BLaER1 (cell line): ENCODE measurements at regions not wholly inside any gene's neighbourhood (a gene's known extent, or its start where the extent isn't known, plus 50 kb on each side); places are given as distances from the start of the nearest gene placed in this dataset.
A peak's percentile ranks its signal among the peaks of the same experiment; 100 is the strongest.
"Not testable (repeated sequence)": the region's sequence is repeated elsewhere in the genome, so short reads cannot be mapped to it uniquely, and the experiment has no call there.

Source experiments
- H3K27ac ChIP-seq: shearing (Covaris generic); formaldehyde crosslinking; 2 replicates; pipeline ENCODE4 v1.8.1; 2022
- H3K27me3 ChIP-seq: shearing (Covaris generic); formaldehyde crosslinking; 2 replicates; pipeline ENCODE4 v1.8.1; 2022
- H3K36me3 ChIP-seq: shearing (Covaris generic); formaldehyde crosslinking; 2 replicates; pipeline ENCODE4 v1.8.1; 2022
- H3K4me1 ChIP-seq: shearing (Covaris generic); formaldehyde crosslinking; 2 replicates; pipeline ENCODE4 v1.8.1; 2022
- H3K4me2 ChIP-seq: shearing (Covaris generic); formaldehyde crosslinking; 2 replicates; pipeline ENCODE4 v1.8.1; 2022
- H3K4me3 ChIP-seq: shearing (Covaris generic); formaldehyde crosslinking; 2 replicates; pipeline ENCODE4 v1.8.1; 2022
- H3K9ac ChIP-seq: shearing (Covaris generic); formaldehyde crosslinking; 2 replicates; pipeline ENCODE4 v1.8.1; 2022
- H3K9me3 ChIP-seq: shearing (Covaris generic); formaldehyde crosslinking; 2 replicates; pipeline ENCODE4 v1.8.1; 2022
- H4K20me1 ChIP-seq: shearing (Covaris generic); formaldehyde crosslinking; 2 replicates; pipeline ENCODE4 v1.8.1; 2022
- Cebpa-rat ChIP-seq: shearing (Covaris generic); IDR thresholded peaks from 2 replicates; pipeline ENCODE4 v1.8.1; 2022

DNA sequence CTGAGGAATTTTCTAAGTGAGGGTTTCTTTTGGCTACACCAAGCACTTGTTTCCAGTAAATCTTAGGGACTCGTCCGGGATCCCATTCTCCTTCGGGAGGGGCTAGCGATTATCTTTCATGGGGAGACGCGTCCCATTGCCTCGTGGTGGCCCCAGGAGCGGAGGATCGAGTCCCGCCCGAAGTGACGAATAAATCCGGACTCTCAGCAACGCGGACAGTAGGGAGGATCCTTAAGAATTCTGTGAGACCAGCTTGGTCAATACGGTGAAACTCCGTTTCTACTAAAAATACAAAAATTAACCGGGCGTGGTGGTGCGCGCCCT is 69.1 kb upstream of the PRSS16 start:
- no peak for TF ChIP-seq Cebpa-rat
- H4K20me1 ChIP-seq = no peaks in the 10 kb centered on the region
- H3K9me3 ChIP-seq = peaks cover 42% of the 10 kb centered on the region
- H3K27me3 ChIP-seq = no peaks in the 10 kb centered on the region
- peaks cover 2% of the 10 kb centered on the region; the same call in 1 of the 2 replicates for H3K36me3 ChIP-seq
- H3K4me1 ChIP-seq = peaks cover 20% of the 10 kb centered on the region
- peak overlapping the region; percentile 97 for H3K27ac ChIP-seq
- H3K4me2 ChIP-seq = peak overlapping the region; percentile 81
- H3K4me3 ChIP-seq = peak overlapping the region; percentile 98
- peak overlapping the region; percentile 98 for H3K9ac ChIP-seq

- peaks cover 6% of the 10 kb centered on the region; the same call in 1 of the 2 replicates for H3K36me3 ChIP-seq
- H3K9me3 ChIP-seq = peaks cover 43% of the 10 kb centered on the region
- peaks cover 20% of the 10 kb centered on the region for H3K4me1 ChIP-seq
- no peaks in the 10 kb centered on the region for H3K27me3 ChIP-seq
- peak overlapping the region; percentile 98 for H3K9ac ChIP-seq
- no peak for TF ChIP-seq Cebpa-rat
- no peaks in the 10 kb centered on the region for H4K20me1 ChIP-seq
- peak overlapping the region; percentile 81 for H3K4me2 ChIP-seq
- H3K4me3 ChIP-seq = peak overlapping the region; percentile 98
- peak overlapping the region; percentile 97 for H3K27ac ChIP-seq
Observed at GRCh38 chr6:27178860-27179259, 68.6 kb upstream of the PRSS16 start.

GRCh38 chr6:27183060-27183832 is 64.3 kb upstream of the PRSS16 start:
- TF ChIP-seq Cebpa-rat = no peak
- no peak overlapping the region for H3K9ac ChIP-seq
- H4K20me1 ChIP-seq = no peaks in the 10 kb centered on the region
- no peak overlapping the region for H3K27ac ChIP-seq
- peaks cover 49% of the 10 kb centered on the region for H3K9me3 ChIP-seq
- H3K27me3 ChIP-seq = no peaks in the 10 kb centered on the region
- H3K4me3 ChIP-seq = no peak overlapping the region
- peaks cover 21% of the 10 kb centered on the region for H3K4me1 ChIP-seq
- H3K36me3 ChIP-seq = peaks cover 6% of the 10 kb centered on the region; the same call in 1 of the 2 replicates
- no peak overlapping the region for H3K4me2 ChIP-seq

DNA sequence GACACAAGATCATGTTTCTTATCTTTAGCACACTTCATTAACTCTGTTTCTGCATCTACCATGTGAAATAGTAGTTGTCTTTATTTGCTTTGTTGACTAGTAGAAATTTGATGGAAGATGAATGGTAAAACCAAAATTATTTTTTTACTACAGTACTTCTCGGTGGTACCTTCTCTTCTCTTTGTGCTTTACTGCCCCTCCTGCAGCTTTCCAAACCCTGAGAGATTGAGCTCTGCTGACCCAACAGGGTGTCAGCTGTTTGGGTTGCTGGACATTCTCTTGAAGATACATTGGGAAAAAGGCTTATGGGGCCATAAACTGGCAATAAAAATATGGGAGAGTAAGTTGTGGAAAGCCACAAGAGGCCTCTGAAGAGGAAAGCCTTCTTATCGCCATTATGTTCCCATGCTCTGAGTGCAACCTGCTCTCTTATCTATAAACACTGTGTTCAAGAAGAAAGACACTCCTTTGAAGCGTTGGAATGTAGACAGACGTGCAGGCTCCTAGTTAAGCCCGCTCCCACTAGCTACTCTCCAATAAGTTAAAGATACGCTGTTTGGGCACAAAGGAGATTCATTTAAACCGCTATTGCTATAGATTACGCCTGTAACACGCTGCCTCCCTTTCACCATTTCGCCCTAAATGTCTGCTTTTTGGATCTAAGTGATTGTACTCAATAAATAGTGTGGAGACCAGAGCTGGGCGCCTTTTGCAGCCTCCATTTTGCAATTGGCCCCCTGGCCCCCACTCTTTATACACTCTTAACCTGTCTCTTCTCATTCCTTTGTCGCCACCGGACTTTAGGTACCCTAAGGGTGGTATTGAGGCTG is 60.1 kb upstream of the PRSS16 start:
- Histone ChIP-seq H3K9me3 (peaks cover 15% of the 10 kb centered on the region; the same call in 1 of the 2 replicates), H4K20me1 (no peaks in the 10 kb centered on the region), H3K27me3 (no peaks in the 10 kb centered on the region), H3K9ac (peak overlapping the region; percentile 77), H3K27ac (peak overlapping the region; percentile 58), H3K36me3 (peaks cover 6% of the 10 kb centered on the region; the same call in 1 of the 2 replicates), H3K4me2 (peak overlapping the region; percentile 91), H3K4me3 (peak overlapping the region; percentile 72), H3K4me1 (peaks cover 7% of the 10 kb centered on the region; the same call in 1 of the 2 replicates)
- TF ChIP-seq Cebpa-rat = no peak

DNA sequence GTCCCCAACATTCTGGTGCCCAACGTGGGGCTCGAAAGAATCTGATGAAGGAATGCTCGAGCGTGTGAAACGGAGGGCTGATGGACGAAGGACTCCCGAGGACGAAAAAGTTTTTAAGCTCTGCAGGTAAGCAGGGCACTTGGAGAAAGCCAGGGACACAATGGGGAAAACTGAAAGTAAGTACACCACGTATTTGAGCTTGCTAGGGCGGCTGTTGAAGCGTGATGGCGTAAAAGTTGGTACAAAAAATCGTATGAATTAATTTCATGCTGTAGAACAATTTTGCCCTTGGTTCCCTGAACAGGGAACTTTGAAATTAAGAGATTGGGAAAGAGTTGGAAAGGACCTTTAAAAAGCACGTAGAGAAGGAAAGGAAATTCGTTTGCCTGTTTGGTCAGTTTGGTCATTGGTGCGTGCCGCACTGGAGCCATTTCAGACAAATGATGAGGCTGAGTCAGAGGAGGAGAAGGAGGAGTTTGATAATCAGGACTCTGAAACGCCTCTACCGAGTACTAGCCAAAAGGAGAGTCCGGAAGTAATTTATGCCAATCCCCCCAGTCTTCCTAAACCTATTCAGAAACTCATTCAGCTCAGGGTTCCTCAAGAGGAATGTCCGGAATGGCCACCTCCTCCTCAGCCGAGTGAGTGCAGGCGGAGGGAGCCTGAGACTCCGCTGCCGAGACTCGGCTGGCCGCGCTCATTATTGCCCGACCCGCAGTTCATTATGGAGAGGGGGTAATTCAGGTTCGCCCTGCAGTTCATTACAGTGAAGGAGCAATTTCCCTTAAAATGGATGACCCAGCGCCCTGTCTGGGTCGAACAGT is 59.2 kb upstream of the PRSS16 start:
- Histone ChIP-seq H3K9me3 (peaks cover 7% of the 10 kb centered on the region; the same call in 1 of the 2 replicates), H3K9ac (peak overlapping the region; percentile 77), H4K20me1 (no peaks in the 10 kb centered on the region), H3K36me3 (peaks cover 5% of the 10 kb centered on the region; the same call in 1 of the 2 replicates), H3K27ac (peak overlapping the region; percentile 58), H3K4me3 (peak overlapping the region; percentile 72), H3K4me2 (peak overlapping the region; percentile 91), H3K27me3 (no peaks in the 10 kb centered on the region), H3K4me1 (peaks cover 7% of the 10 kb centered on the region; the same call in 1 of the 2 replicates)
- no peak for TF ChIP-seq Cebpa-rat

DNA sequence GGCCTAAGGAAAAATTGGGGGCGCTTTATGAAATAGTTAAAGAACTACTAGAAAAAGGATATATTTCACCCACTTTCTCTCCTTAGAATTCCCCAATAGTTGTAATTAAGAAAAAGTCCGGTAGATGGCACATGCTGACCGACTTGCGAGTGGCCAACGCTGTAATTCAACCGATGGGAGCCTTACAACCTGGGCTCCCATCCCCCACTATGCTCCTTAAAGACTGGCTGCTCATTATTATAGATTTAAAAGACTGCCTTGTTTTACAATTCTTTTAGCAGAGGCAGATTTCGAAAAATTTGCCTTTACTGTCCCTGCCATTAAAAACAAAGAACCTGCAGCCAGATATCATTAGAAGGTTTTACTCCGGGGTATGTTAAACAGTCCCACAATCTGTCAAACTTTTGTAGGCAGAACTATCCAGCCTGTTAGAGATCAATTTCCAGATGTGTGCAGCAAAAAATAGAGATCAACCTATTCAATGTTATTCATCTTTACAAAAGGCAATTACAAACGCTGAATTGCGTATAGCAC is 58.5 kb upstream of the PRSS16 start:
- TF ChIP-seq Cebpa-rat = no peak
- peaks cover 7% of the 10 kb centered on the region; the same call in 1 of the 2 replicates for H3K4me1 ChIP-seq
- H3K36me3 ChIP-seq = no peaks in the 10 kb centered on the region
- H3K4me3 ChIP-seq = peak overlapping the region; percentile 72
- H3K27me3 ChIP-seq = no peaks in the 10 kb centered on the region
- H4K20me1 ChIP-seq = no peaks in the 10 kb centered on the region
- H3K27ac ChIP-seq = peak overlapping the region; percentile 58
- H3K9me3 ChIP-seq = peaks cover 5% of the 10 kb centered on the region; the same call in 1 of the 2 replicates
- H3K9ac ChIP-seq = peak overlapping the region; percentile 77
- peak overlapping the region; percentile 91 for H3K4me2 ChIP-seq

DNA sequence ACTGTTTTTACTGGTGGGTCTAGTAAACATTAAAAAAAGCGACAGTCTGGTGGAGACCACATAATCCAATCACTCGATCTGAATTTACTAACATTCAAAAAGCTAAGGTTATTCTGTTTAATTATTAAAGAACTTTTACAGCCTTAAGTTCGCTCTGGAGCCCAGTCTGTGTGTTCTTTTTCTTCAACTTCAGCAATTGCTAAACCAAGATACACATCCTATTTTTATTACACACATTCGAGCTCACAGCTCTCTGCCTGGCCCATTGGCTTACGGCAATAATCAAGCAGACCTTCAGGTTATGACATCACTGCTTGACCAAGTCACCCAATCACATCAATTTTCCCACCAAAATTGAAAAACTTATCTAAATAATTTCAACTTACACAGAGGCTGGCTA is 57.4 kb upstream of the PRSS16 start:
- no peak for TF ChIP-seq Cebpa-rat
- Histone ChIP-seq H3K27ac (no peak overlapping the region), H3K9me3 (peaks cover 6% of the 10 kb centered on the region; the same call in 1 of the 2 replicates), H3K27me3 (no peaks in the 10 kb centered on the region), H3K4me2 (no peak overlapping the region), H3K9ac (no peak overlapping the region), H3K4me3 (no peak overlapping the region), H3K4me1 (peaks cover 7% of the 10 kb centered on the region; the same call in 1 of the 2 replicates), H4K20me1 (no peaks in the 10 kb centered on the region), H3K36me3 (peaks cover 10% of the 10 kb centered on the region)

DNA sequence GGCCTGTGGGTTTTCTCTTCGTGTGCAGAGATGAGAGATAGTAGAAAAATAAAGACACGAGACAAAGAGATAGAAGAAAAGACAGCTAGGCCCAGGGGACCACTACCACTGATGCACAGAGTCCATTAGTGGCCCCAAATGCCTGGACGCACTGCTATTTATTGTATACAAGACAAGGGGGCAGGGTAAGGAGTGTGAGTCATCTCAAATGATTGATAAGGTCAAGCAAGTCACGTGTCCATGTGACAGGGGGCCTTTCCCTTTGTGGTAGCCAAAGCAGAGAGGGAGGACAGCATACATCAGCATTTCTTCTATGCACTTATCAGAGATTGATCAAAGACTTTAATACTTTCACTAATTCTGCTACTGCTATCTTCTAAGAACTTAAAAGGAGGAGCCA is 53.0 kb upstream of the PRSS16 start:
- H3K27me3 ChIP-seq, H4K20me1 ChIP-seq, H3K27ac ChIP-seq, H3K9ac ChIP-seq, H3K4me3 ChIP-seq, H3K4me2 ChIP-seq, H3K4me1 ChIP-seq: not testable (repeated sequence)
- Histone ChIP-seq H3K36me3 (peaks cover 28% of the 10 kb centered on the region), H3K9me3 (peaks cover 18% of the 10 kb centered on the region)

DNA sequence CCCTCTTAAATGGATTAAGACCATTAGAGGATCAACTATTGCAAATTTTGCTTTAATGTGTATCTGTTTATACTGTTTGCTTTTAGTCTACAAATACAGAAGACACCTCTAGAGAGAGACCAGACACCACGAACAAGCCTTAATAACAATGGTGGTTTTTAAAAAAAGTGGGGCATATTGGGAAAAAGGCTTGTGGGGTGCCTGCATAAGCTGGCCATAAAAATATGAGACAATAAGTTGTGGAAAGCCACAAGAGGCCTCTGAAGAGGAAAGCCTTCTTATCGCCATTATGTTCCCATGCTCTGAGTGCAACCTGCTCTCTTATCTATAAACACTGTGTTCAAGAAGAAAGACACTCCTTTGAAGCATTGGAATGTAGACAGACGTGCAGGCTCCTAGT is 52.0 kb upstream of the PRSS16 start:
- Histone ChIP-seq H3K9me3 (peaks cover 18% of the 10 kb centered on the region), H3K36me3 (peaks cover 28% of the 10 kb centered on the region)
- H3K4me1 ChIP-seq, H3K27me3 ChIP-seq, H4K20me1 ChIP-seq, H3K27ac ChIP-seq, H3K9ac ChIP-seq, H3K4me2 ChIP-seq, H3K4me3 ChIP-seq: not testable (repeated sequence)
